ENCODE measurements at regions not wholly inside any gene's neighbourhood (a gene's known extent, or its start where the extent isn't known, plus 50 kb on each side); places are given as distances from the start of the nearest gene placed in this dataset.

DNA sequence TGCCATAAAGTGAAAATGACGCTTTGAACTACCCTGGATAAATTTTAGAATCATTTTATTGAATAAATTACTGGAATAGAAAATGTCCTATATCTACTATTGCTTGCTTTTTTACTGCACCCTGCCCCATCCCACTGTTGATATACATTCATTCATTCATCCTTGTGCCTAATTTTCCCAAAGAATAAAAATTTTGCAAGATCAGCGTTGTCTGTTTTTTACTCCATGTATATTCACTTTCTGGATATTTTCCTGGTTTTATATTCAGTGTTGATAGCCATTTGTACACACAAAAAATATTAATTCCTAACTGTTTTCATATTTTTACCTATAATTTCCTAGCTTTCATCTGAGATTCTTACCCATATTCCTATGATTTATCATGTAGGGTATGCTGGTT is 262.9 kb upstream of the MAGI2 start:
- TF ChIP-seq EZH2phosphoT487 (IDR thresholded peaks at IDR 0.05; ENCODE audit: insufficient read depth, low read depth) (no peak), EZH2 (IDR thresholded peaks at IDR 0.05; ENCODE audit: insufficient read depth, poor library complexity, severe bottlenecking) (no peak)

Measured in GM23248 (cell line).